ENCODE measurements at regions not wholly inside any gene's neighbourhood (a gene's known extent, or its start where the extent isn't known, plus 50 kb on each side); places are given as distances from the start of the nearest gene placed in this dataset.

DNA sequence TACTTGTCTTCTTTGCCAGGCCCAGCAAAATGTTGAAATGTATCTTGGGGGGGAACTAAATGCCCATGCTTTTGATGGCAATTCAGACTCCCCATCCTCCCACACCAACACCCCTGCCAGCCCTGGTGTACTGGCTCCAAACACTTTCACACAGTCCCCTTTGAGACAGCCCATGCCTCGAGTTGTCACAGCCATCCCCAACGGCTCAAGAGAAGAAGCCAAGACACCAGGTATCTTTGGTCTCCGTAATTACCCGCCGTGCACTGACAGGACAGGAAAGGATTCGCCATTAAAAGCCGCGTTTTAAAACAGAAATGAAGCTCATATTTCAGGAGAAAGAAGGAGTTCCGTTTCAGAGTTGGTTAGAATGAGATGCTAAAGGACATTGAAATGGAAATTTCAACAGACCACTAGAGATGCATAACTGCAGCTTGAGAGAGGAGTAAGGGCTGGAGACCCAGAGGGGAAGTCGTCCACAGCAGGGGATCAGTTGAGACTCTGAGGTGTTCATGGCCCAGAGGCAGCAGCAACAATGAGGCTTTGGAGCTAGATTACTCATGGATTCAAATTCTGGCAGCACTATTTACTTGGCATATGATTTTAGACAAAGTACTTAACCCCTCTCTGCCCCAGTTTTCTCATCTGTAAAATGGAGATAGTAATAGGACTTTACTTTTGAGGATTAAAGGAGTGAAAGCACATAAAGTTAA, 63.5 kb upstream of the ADGRF1 start:
- H3K36me3 ChIP-seq (ENCODE audit: control insufficient read depth, insufficient read depth, low read length): no peaks in the 10 kb centered on the region
- WGBS (ENCODE audit: insufficient coverage): 67% methylated on average over 10 of the region's 10 CpGs
- H3K4me1 ChIP-seq (ENCODE audit: control insufficient read depth, insufficient read depth, low read length): peaks cover 4% of the 10 kb centered on the region
- no peak overlapping the region for H3K27ac ChIP-seq (ENCODE audit: low read length)
- DNase-seq: no peak
- no peaks in the 10 kb centered on the region for H3K27me3 ChIP-seq (ENCODE audit: control insufficient read depth, insufficient read depth, low read length)
- H3K4me3 ChIP-seq (ENCODE audit: low read length): no peak overlapping the region
- H3K9me3 ChIP-seq (replicated peaks; ENCODE audit: control insufficient read depth, low read depth, low read length): no peaks in the 10 kb centered on the region

GRCh38 chr6:47103931-47104330, 61.8 kb upstream of the ADGRF1 start:
- H3K4me1 ChIP-seq (ENCODE audit: control insufficient read depth, insufficient read depth, low read length): peaks cover 4% of the 10 kb centered on the region
- DNase-seq: peak; percentile 50
- H3K36me3 ChIP-seq (ENCODE audit: control insufficient read depth, insufficient read depth, low read length): no peaks in the 10 kb centered on the region
- WGBS (ENCODE audit: insufficient coverage): 60% methylated on average over 1 of the region's 6 CpGs
- no peak overlapping the region for H3K27ac ChIP-seq (ENCODE audit: low read length)
- H3K27me3 ChIP-seq (ENCODE audit: control insufficient read depth, insufficient read depth, low read length): no peaks in the 10 kb centered on the region
- no peak overlapping the region for H3K4me3 ChIP-seq (ENCODE audit: low read length)
- H3K9me3 ChIP-seq (replicated peaks; ENCODE audit: control insufficient read depth, low read depth, low read length): no peaks in the 10 kb centered on the region

GRCh38 chr6:47102331-47102730, 60.2 kb upstream of the ADGRF1 start:
- no peaks in the 10 kb centered on the region for H3K9me3 ChIP-seq (replicated peaks; ENCODE audit: control insufficient read depth, low read depth, low read length)
- H3K4me1 ChIP-seq (ENCODE audit: control insufficient read depth, insufficient read depth, low read length): peaks cover 4% of the 10 kb centered on the region
- no peak overlapping the region for H3K4me3 ChIP-seq (ENCODE audit: low read length)
- no peaks in the 10 kb centered on the region for H3K27me3 ChIP-seq (ENCODE audit: control insufficient read depth, insufficient read depth, low read length)
- no peak overlapping the region for H3K27ac ChIP-seq (ENCODE audit: low read length)
- no CpG with 5 or more reads among the region's 5 CpGs for WGBS (ENCODE audit: insufficient coverage)
- no peak for DNase-seq
- H3K36me3 ChIP-seq (ENCODE audit: control insufficient read depth, insufficient read depth, low read length): no peaks in the 10 kb centered on the region

GRCh38 chr6:47098570-47098993, 56.5 kb upstream of the ADGRF1 start:
- 100% methylated on average over 1 of the region's 6 CpGs for WGBS (ENCODE audit: insufficient coverage)
- no peak for DNase-seq
- H3K4me3 ChIP-seq (ENCODE audit: low read length): no peak overlapping the region
- no peaks in the 10 kb centered on the region for H3K9me3 ChIP-seq (replicated peaks; ENCODE audit: control insufficient read depth, low read depth, low read length)
- no peaks in the 10 kb centered on the region for H3K27me3 ChIP-seq (ENCODE audit: control insufficient read depth, insufficient read depth, low read length)
- H3K36me3 ChIP-seq (ENCODE audit: control insufficient read depth, insufficient read depth, low read length): no peaks in the 10 kb centered on the region
- H3K4me1 ChIP-seq (ENCODE audit: control insufficient read depth, insufficient read depth, low read length): no peaks in the 10 kb centered on the region
- no peak overlapping the region for H3K27ac ChIP-seq (ENCODE audit: low read length)

DNA sequence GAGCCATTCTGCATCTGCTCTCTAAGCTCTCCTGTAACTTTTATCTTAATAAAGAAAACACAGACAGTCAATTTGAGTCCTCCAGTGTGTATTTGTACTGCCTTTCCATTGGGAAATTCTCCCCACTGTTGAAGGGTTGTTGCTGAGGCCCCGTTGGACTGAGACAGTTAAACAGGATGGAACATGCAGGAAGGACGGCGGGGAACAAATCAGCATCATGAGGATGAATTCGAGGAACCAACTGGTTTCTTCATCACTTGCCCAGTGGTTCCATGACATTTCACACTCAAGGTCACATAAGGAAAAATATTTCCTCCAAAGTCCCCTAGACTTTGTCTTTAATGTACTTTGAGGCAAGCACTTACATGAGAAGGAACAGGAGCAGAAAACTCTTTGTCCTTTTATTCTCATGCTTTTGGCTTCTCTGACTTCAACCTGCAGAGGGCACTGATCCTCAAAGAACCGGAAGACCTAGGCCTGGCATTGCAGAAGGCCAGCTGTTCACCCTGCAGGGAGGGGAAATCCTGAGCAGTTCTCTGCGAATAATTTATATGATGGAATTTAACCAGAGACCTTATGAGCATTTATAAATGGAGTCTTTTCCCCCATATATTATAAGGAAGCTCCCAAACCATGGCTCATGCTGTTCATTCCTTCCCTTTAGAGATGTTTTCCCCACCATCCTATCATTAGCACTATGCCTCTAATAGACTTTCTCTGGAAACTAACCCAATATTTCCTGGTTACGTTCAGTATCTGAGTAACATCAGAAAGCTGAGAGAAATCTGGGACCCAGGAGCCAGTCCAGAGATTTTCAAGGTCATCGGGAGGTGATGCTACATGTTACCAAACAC, 55.2 kb upstream of the ADGRF1 start:
- DNase-seq: peak; percentile 88
- H3K9me3 ChIP-seq (replicated peaks; ENCODE audit: control insufficient read depth, low read depth, low read length): no peaks in the 10 kb centered on the region
- H3K27ac ChIP-seq (ENCODE audit: low read length): no peak overlapping the region
- H3K4me3 ChIP-seq (ENCODE audit: low read length): no peak overlapping the region
- peaks cover 2% of the 10 kb centered on the region for H3K4me1 ChIP-seq (ENCODE audit: control insufficient read depth, insufficient read depth, low read length)
- 75% methylated on average over 4 of the region's 8 CpGs for WGBS (ENCODE audit: insufficient coverage)
- H3K27me3 ChIP-seq (ENCODE audit: control insufficient read depth, insufficient read depth, low read length): no peaks in the 10 kb centered on the region
- no peaks in the 10 kb centered on the region for H3K36me3 ChIP-seq (ENCODE audit: control insufficient read depth, insufficient read depth, low read length)

DNA sequence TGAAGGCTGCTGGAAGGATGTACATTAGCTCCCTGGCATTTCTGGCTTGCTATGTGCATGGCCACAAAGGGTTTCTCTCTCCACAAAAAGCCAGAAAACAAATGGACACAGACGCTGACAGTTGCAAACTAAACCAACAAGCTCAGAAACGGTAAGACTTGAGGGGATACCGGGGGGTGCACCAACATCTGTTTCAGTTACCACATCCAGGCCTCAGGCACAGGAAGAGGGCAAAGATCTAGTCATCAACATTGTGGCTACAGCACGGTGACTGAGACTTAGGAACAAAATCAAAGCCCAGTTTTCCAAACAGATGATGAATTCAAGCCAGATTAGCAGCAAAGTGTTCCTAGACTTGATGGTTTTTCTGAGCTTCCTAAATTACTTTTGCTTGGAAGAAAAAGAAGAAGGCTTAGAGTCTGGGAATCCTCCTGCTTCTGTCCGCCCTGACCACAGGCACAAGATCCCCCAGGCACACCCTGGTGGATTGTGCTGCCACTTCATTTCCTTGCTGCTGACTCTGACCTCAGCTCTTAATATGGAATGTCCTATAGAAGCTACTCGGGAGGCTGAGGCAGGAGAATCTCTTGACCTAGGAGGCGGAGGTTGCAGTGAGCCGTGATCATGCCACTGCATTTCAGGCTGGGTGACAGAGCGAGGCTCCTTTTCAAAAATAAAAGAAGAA, 54.2 kb upstream of the ADGRF1 start:
- Histone ChIP-seq H3K4me1 (ENCODE audit: control insufficient read depth, insufficient read depth, low read length) (peaks cover 5% of the 10 kb centered on the region), H3K27ac (ENCODE audit: low read length) (no peak overlapping the region), H3K9me3 (replicated peaks; ENCODE audit: control insufficient read depth, low read depth, low read length) (no peaks in the 10 kb centered on the region), H3K4me3 (ENCODE audit: low read length) (no peak overlapping the region), H3K27me3 (ENCODE audit: control insufficient read depth, insufficient read depth, low read length) (no peaks in the 10 kb centered on the region), H3K36me3 (ENCODE audit: control insufficient read depth, insufficient read depth, low read length) (no peaks in the 10 kb centered on the region)
- 54% methylated on average over 6 of the region's 9 CpGs for WGBS (ENCODE audit: insufficient coverage)
- no peak for DNase-seq

DNA sequence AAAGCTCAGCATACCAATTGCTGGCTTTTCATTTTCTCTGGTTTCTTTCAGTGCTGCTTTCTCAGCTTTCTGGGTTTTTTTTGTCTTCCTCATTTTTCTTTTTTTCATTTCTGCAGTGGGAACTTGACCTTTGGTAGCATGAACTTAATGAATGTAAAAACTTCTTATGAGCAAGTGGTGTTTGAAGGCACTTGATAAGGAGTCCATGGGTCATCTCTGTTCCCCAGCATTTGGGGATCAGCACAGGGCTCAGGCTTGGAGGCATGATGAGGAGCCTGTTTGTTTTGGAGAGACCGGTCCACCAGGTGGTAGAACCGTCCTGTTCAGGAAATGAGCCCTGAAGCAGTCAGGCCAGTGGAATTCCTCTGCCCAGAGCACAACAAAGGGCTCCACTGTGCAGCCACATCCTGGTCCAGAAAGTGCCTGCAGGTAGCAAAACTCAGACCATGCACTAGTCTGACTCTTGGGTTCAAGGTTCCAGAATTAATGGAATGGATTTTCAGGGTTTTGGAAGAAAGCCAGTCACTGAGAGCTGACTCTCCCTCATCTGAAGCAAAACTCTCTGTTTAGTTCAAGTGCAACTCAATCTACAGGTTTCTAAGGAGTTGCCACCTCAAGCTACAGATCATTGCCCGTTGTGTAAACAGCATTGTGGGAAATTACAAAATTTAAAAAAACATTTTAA, 52.3 kb upstream of the ADGRF1 start:
- Histone ChIP-seq H3K4me3 (ENCODE audit: low read length) (no peak overlapping the region), H3K36me3 (ENCODE audit: control insufficient read depth, insufficient read depth, low read length) (no peaks in the 10 kb centered on the region), H3K27me3 (ENCODE audit: control insufficient read depth, insufficient read depth, low read length) (no peaks in the 10 kb centered on the region), H3K9me3 (replicated peaks; ENCODE audit: control insufficient read depth, low read depth, low read length) (no peaks in the 10 kb centered on the region), H3K4me1 (ENCODE audit: control insufficient read depth, insufficient read depth, low read length) (peaks cover 5% of the 10 kb centered on the region), H3K27ac (ENCODE audit: low read length) (no peak overlapping the region)
- DNase-seq: no peak
- WGBS (ENCODE audit: insufficient coverage): 72% methylated on average over 2 of the region's 3 CpGs

DNA sequence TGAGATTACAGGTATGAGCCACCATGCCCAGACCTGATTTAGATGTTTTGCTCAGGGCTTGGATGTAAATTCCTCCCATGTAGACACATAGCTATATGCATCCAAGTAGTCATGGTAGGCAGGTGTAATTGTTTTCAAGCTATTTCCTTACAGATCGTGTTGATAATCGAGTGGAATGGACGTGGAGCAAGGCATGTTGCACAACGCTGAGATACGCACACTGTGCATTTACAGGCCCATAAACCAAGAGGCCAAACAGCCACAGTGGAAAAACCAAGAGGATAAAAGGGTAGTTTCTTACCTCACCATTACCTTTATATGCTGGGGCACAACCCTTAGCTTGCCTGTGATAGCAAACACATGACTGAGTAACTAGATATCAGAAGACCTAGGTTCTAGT, 51.0 kb upstream of the ADGRF1 start:
- no peak overlapping the region for H3K27ac ChIP-seq (ENCODE audit: low read length)

DNA sequence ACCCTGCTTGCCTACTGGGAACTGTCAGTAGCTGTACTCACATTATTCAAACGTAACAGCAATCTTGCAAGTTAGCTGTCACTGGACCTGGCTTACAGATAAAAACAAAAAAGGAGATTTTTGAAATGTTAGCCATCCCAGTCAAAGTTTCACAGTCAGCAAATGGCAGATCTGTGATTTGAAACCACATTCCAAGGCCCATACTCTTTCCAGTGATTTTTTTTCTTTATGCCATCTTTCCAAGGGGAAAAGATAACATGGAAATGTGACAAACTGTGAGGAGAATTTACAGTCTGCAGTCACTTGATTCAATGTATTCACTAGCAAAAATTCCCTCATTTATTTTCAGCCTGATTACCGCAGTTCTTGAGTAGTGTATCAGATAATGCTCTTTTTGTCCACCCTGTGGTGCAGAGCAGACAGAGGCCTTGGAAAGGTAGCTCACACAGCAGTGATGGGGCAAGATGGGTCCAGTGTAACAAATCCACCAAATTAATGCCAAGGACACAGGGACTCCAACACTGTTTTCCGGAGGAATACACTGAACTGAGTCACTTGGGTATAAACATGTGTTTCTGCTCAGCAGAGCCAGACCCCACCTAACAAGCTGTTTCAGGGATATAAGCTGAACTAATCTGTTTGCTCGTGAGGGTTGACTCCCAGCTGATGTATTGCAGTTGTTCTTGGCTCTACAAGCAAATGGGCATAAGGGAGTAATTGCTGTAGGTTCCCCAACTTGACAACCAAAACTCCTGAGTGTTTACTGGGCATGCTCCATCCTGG, 49.9 kb upstream of the ADGRF1 start:
- Histone ChIP-seq H3K4me3 (ENCODE audit: low read length) (no peak overlapping the region), H3K4me1 (ENCODE audit: control insufficient read depth, insufficient read depth, low read length) (peaks cover 5% of the 10 kb centered on the region), H3K36me3 (ENCODE audit: control insufficient read depth, insufficient read depth, low read length) (no peaks in the 10 kb centered on the region), H3K27me3 (ENCODE audit: control insufficient read depth, insufficient read depth, low read length) (no peaks in the 10 kb centered on the region), H3K9me3 (replicated peaks; ENCODE audit: control insufficient read depth, low read depth, low read length) (no peaks in the 10 kb centered on the region), H3K27ac (ENCODE audit: low read length) (no peak overlapping the region)
- 27% methylated on average over 2 of the region's 4 CpGs for WGBS (ENCODE audit: insufficient coverage)
- peak; percentile 49 for DNase-seq

More for the DNA sequence above, 51.0 kb upstream of the ADGRF1 start:
- no peak for DNase-seq
- no peaks in the 10 kb centered on the region for H3K27me3 ChIP-seq (ENCODE audit: control insufficient read depth, insufficient read depth, low read length)
- no CpG with 5 or more reads among the region's 5 CpGs for WGBS (ENCODE audit: insufficient coverage)
- no peak overlapping the region for H3K4me3 ChIP-seq (ENCODE audit: low read length)
- H3K9me3 ChIP-seq (replicated peaks; ENCODE audit: control insufficient read depth, low read depth, low read length): no peaks in the 10 kb centered on the region
- no peaks in the 10 kb centered on the region for H3K36me3 ChIP-seq (ENCODE audit: control insufficient read depth, insufficient read depth, low read length)
- peaks cover 5% of the 10 kb centered on the region for H3K4me1 ChIP-seq (ENCODE audit: control insufficient read depth, insufficient read depth, low read length)
